ENCODE measurements at regions not wholly inside any gene's neighbourhood (a gene's known extent, or its start where the extent isn't known, plus 50 kb on each side); places are given as distances from the start of the nearest gene placed in this dataset.
"Not testable (repeated sequence)": the region's sequence is repeated elsewhere in the genome, so short reads cannot be mapped to it uniquely, and the experiment has no call there.

DNA sequence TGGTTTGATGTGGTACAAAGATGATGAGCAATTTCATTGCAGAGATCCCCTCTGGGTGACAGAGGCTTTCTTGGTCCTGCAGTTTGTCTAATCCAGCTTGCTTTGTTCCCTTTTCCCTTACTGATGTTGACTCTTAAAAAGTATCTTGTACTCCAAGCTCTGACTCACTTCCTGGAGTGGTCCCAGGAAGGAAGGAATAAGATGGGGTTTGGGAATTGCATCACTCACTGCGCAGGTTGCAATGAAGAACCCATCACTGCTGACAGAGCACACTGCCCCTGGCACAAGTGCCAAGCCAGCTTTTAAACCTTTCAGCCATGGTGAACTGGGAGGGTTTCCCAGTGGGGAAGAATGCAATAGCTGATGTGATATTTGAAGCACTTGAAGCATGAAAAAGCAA, 662.2 kb upstream of the CTNND2 start:
- Mint-ChIP-seq H3K27me3 (ENCODE audit: unreplicated experiment) (peaks cover 1% of the 10 kb centered on the region), H3K27ac (ENCODE audit: unreplicated experiment) (no peak overlapping the region), H3K4me1 (ENCODE audit: low read depth, unreplicated experiment) (peaks cover 5% of the 10 kb centered on the region), H3K4me3 (ENCODE audit: unreplicated experiment) (no peak overlapping the region), H3K9me3 (ENCODE audit: unreplicated experiment) (peaks cover 5% of the 10 kb centered on the region), H3K36me3 (ENCODE audit: unreplicated experiment) (no peaks in the 10 kb centered on the region)
- DNase-seq = no peak
- TF ChIP-seq CTCF (IDR thresholded peaks at IDR 0.05; ENCODE audit: partially characterized antibody, unreplicated experiment) = no peak

DNA sequence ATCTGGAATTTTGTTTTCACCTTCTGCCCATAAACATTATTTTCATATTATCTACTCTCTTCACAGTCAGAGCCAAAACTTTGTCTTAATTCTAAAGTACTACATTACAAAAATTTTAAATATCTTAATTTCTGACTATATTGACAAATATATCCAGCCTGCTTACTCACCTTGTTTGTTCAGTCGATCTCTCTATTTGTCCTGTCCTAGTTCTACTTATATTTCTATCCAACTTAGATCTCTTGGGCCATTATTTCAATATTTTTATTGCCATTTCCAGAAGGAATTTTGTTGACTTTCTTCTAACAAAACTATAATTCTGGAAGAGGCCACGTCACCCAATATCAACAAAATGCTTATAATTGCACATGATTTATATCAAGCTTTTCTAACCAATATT, 652.8 kb upstream of the CTNND2 start:
- no peaks in the 10 kb centered on the region for H3K36me3 Mint-ChIP-seq (ENCODE audit: unreplicated experiment)
- H3K4me1 Mint-ChIP-seq (ENCODE audit: low read depth, unreplicated experiment) = no peaks in the 10 kb centered on the region
- no peak overlapping the region for H3K4me3 Mint-ChIP-seq (ENCODE audit: unreplicated experiment)
- DNase-seq = no peak
- H3K27ac Mint-ChIP-seq (ENCODE audit: unreplicated experiment) = no peak overlapping the region
- no peak for TF ChIP-seq CTCF (IDR thresholded peaks at IDR 0.05; ENCODE audit: partially characterized antibody, unreplicated experiment)
- H3K27me3 Mint-ChIP-seq (ENCODE audit: unreplicated experiment) = no peaks in the 10 kb centered on the region
- H3K9me3 Mint-ChIP-seq (ENCODE audit: unreplicated experiment) = no peaks in the 10 kb centered on the region

GRCh38 chr5:12526113-12526512, 621.9 kb upstream of the CTNND2 start:
- TF ChIP-seq CTCF (IDR thresholded peaks at IDR 0.05; ENCODE audit: partially characterized antibody, unreplicated experiment) = no peak
- no peak overlapping the region for H3K4me3 Mint-ChIP-seq (ENCODE audit: unreplicated experiment)
- no peak for DNase-seq
- H3K27ac Mint-ChIP-seq (ENCODE audit: unreplicated experiment) = no peak overlapping the region
- H3K27me3 Mint-ChIP-seq (ENCODE audit: unreplicated experiment) = no peaks in the 10 kb centered on the region
- H3K9me3 Mint-ChIP-seq (ENCODE audit: unreplicated experiment) = peaks cover 1% of the 10 kb centered on the region
- H3K36me3 Mint-ChIP-seq (ENCODE audit: unreplicated experiment) = no peaks in the 10 kb centered on the region
- H3K4me1 Mint-ChIP-seq (ENCODE audit: low read depth, unreplicated experiment) = no peaks in the 10 kb centered on the region

- DNase-seq = no peak
- Mint-ChIP-seq H3K27ac (ENCODE audit: unreplicated experiment) (no peak overlapping the region), H3K4me3 (ENCODE audit: unreplicated experiment) (no peak overlapping the region), H3K9me3 (ENCODE audit: unreplicated experiment) (peaks cover 1% of the 10 kb centered on the region), H3K27me3 (ENCODE audit: unreplicated experiment) (no peaks in the 10 kb centered on the region), H3K4me1 (ENCODE audit: low read depth, unreplicated experiment) (no peaks in the 10 kb centered on the region), H3K36me3 (ENCODE audit: unreplicated experiment) (no peaks in the 10 kb centered on the region)
- no peak for TF ChIP-seq CTCF (IDR thresholded peaks at IDR 0.05; ENCODE audit: partially characterized antibody, unreplicated experiment)
These were observed 617.9 kb upstream of the CTNND2 start for GRCh38 chr5:12522116-12522515.

DNA sequence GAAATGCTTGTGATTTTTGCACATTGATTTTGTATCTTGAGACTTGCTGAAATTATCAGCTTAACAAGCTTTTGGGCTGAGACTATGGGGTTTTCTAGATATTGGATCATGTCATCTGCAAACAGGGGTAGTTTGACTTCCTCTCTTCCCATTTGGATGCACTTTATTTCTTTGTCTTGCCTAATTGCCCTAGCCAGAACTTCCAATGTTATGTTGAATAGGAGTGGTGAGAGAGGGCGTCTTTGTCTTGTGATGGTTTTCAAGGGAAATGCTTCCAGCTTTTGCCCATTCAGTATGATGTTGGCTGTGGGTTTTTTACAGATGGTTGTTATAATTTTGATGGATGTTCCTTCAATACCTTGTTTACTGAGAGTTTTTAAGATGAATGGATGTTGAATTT, 600.7 kb upstream of the CTNND2 start:
- H3K9me3 Mint-ChIP-seq (ENCODE audit: unreplicated experiment); H3K4me3 Mint-ChIP-seq (ENCODE audit: unreplicated experiment); H3K4me1 Mint-ChIP-seq (ENCODE audit: low read depth, unreplicated experiment); DNase-seq; H3K36me3 Mint-ChIP-seq (ENCODE audit: unreplicated experiment); H3K27me3 Mint-ChIP-seq (ENCODE audit: unreplicated experiment); H3K27ac Mint-ChIP-seq (ENCODE audit: unreplicated experiment): not testable (repeated sequence)

DNA sequence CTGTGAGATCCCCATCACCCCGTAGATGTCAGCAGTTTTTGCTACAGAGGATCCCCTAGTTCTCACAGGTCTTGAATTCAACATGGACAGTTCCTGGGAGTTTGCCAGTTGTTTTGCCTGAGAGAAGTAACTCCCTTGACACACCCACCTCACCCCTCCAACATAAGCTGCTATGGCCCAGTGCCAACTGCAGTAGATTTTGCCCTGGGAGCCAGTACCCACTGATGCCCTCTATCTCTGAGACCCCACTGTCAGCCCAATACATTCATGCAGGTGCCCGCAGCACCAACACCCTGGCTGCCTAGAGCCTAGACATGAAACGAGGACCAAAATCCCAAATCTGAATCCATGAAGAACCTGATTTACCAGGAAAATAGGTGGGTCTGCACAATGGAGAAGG, 583.9 kb upstream of the CTNND2 start:
- H3K4me3 Mint-ChIP-seq (ENCODE audit: unreplicated experiment) = no peak overlapping the region
- no peaks in the 10 kb centered on the region for H3K27me3 Mint-ChIP-seq (ENCODE audit: unreplicated experiment)
- peaks cover 2% of the 10 kb centered on the region for H3K4me1 Mint-ChIP-seq (ENCODE audit: low read depth, unreplicated experiment)
- peaks cover 4% of the 10 kb centered on the region for H3K36me3 Mint-ChIP-seq (ENCODE audit: unreplicated experiment)
- no peak for DNase-seq
- no peaks in the 10 kb centered on the region for H3K9me3 Mint-ChIP-seq (ENCODE audit: unreplicated experiment)
- no peak for TF ChIP-seq CTCF (IDR thresholded peaks at IDR 0.05; ENCODE audit: partially characterized antibody, unreplicated experiment)
- no peak overlapping the region for H3K27ac Mint-ChIP-seq (ENCODE audit: unreplicated experiment)
